ENCODE measurements at regions not wholly inside any gene's neighbourhood (a gene's known extent, or its start where the extent isn't known, plus 50 kb on each side); places are given as distances from the start of the nearest gene placed in this dataset.

GRCh38 chr13:95447814-95448213 lies 104.7 kb upstream of the CLDN10 start:
- Histone ChIP-seq H3K36me3 (ENCODE audit: control insufficient read depth in 2 of 2, insufficient read depth in 2 of 2, low read length in 2 of 2) (no peaks in the 10 kb centered on the region), H3K27ac (ENCODE audit: low read length) (no peak overlapping the region), H3K9me3 (ENCODE audit: control insufficient read depth in 2 of 2, low read length in 2 of 2) (no peaks in the 10 kb centered on the region), H3K27me3 (ENCODE audit: control insufficient read depth in 1 of 2, insufficient read depth in 2 of 2, low read length in 2 of 2) (no peaks in the 10 kb centered on the region), H3K4me3 (ENCODE audit: low read length in 2 of 2) (no peak overlapping the region), H3K4me1 (ENCODE audit: control insufficient read depth, insufficient read depth, low read length) (no peaks in the 10 kb centered on the region), H3K9ac (ENCODE audit: low read length in 2 of 2) (no peak overlapping the region)

- Histone ChIP-seq H3K36me3 (ENCODE audit: control insufficient read depth in 2 of 2, insufficient read depth in 2 of 2, low read length in 2 of 2) (no peaks in the 10 kb centered on the region), H3K4me3 (ENCODE audit: low read length in 2 of 2) (no peak overlapping the region), H3K4me1 (ENCODE audit: control insufficient read depth, insufficient read depth, low read length) (no peaks in the 10 kb centered on the region), H3K27me3 (ENCODE audit: control insufficient read depth in 1 of 2, insufficient read depth in 2 of 2, low read length in 2 of 2) (no peaks in the 10 kb centered on the region), H3K27ac (ENCODE audit: low read length) (no peak overlapping the region), H3K9me3 (ENCODE audit: control insufficient read depth in 2 of 2, low read length in 2 of 2) (no peaks in the 10 kb centered on the region), H3K9ac (ENCODE audit: low read length in 2 of 2) (no peak overlapping the region)
Observed at GRCh38 chr13:95451656-95452055, 100.9 kb upstream of the CLDN10 start.

DNA sequence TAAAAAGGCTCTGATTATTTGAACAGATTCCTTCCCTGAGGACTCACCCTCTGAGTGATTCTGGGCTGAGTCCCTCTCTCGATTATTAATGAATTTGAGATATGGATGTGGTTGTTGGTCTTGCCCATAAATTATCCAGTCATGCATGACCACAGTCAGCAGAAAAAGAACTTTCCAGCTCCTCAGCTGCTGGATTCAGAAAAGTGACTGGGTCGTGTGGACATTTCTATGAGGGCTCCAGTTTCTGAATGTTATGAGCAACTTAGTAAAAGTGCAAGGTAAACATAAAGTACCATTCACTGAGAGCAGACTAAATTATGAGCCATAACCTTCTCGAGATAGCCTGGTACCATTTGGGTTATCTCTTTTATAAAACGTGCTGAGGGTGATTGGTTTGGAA lies 100.1 kb upstream of the CLDN10 start:
- no peaks in the 10 kb centered on the region for H3K36me3 ChIP-seq (ENCODE audit: control insufficient read depth in 2 of 2, insufficient read depth in 2 of 2, low read length in 2 of 2)
- H3K27me3 ChIP-seq (ENCODE audit: control insufficient read depth in 1 of 2, insufficient read depth in 2 of 2, low read length in 2 of 2) = no peaks in the 10 kb centered on the region
- H3K9me3 ChIP-seq (ENCODE audit: control insufficient read depth in 2 of 2, low read length in 2 of 2) = no peaks in the 10 kb centered on the region
- H3K4me1 ChIP-seq (ENCODE audit: control insufficient read depth, insufficient read depth, low read length) = no peaks in the 10 kb centered on the region
- H3K9ac ChIP-seq (ENCODE audit: low read length in 2 of 2) = no peak overlapping the region
- no peak overlapping the region for H3K27ac ChIP-seq (ENCODE audit: low read length)
- no peak overlapping the region for H3K4me3 ChIP-seq (ENCODE audit: low read length in 2 of 2)

- Histone ChIP-seq H3K9ac (ENCODE audit: low read length in 2 of 2) (no peak overlapping the region), H3K9me3 (ENCODE audit: control insufficient read depth in 2 of 2, low read length in 2 of 2) (peaks cover 3 to 8% of the 10 kb centered on the region in 2 donors), H3K27ac (ENCODE audit: low read length) (no peak overlapping the region), H3K4me1 (ENCODE audit: control insufficient read depth, insufficient read depth, low read length) (no peaks in the 10 kb centered on the region), H3K36me3 (ENCODE audit: control insufficient read depth in 2 of 2, insufficient read depth in 2 of 2, low read length in 2 of 2) (no peaks in the 10 kb centered on the region), H3K27me3 (ENCODE audit: control insufficient read depth in 1 of 2, insufficient read depth in 2 of 2, low read length in 2 of 2) (no peaks in the 10 kb centered on the region), H3K4me3 (ENCODE audit: low read length in 2 of 2) (no peak overlapping the region)
Observed at GRCh38 chr13:95455782-95456181, 96.7 kb upstream of the CLDN10 start.

DNA sequence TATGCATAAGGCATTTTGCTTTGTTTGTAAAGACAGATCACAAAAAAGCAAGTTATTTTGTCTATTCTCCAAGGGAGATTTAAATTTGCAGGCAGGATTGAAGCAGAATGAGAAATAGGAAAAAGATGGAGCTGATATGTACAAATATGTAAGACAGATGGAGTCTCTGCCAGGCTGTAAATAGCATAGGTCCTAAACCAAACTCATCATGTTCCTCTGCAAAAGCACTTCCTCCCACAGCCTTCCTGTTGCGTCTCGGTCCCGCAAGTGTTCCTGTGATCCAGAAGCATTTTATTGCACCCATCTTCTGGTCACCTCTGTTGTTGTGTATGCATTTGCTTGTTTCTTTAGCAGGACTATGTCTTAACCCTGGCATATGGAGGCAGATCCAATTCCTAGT lies 95.7 kb upstream of the CLDN10 start:
- no peaks in the 10 kb centered on the region for H3K27me3 ChIP-seq (ENCODE audit: control insufficient read depth in 1 of 2, insufficient read depth in 2 of 2, low read length in 2 of 2)
- H3K9ac ChIP-seq (ENCODE audit: low read length in 2 of 2) = no peak overlapping the region
- peaks cover 3 to 8% of the 10 kb centered on the region in 2 donors for H3K9me3 ChIP-seq (ENCODE audit: control insufficient read depth in 2 of 2, low read length in 2 of 2)
- no peak overlapping the region for H3K4me3 ChIP-seq (ENCODE audit: low read length in 2 of 2)
- no peak overlapping the region for H3K27ac ChIP-seq (ENCODE audit: low read length)
- no peaks in the 10 kb centered on the region for H3K36me3 ChIP-seq (ENCODE audit: control insufficient read depth in 2 of 2, insufficient read depth in 2 of 2, low read length in 2 of 2)
- H3K4me1 ChIP-seq (ENCODE audit: control insufficient read depth, insufficient read depth, low read length) = no peaks in the 10 kb centered on the region

- Histone ChIP-seq H3K9ac (ENCODE audit: low read length in 2 of 2) (no peak overlapping the region), H3K27ac (ENCODE audit: low read length) (no peak overlapping the region), H3K9me3 (ENCODE audit: control insufficient read depth in 2 of 2, low read length in 2 of 2) (peaks cover 3 to 8% of the 10 kb centered on the region in 2 donors), H3K4me3 (ENCODE audit: low read length in 2 of 2) (no peak overlapping the region), H3K27me3 (ENCODE audit: control insufficient read depth in 1 of 2, insufficient read depth in 2 of 2, low read length in 2 of 2) (no peaks in the 10 kb centered on the region), H3K36me3 (ENCODE audit: control insufficient read depth in 2 of 2, insufficient read depth in 2 of 2, low read length in 2 of 2) (no peaks in the 10 kb centered on the region), H3K4me1 (ENCODE audit: control insufficient read depth, insufficient read depth, low read length) (no peaks in the 10 kb centered on the region)
Observed at GRCh38 chr13:95457294-95457693, 95.2 kb upstream of the CLDN10 start.

DNA sequence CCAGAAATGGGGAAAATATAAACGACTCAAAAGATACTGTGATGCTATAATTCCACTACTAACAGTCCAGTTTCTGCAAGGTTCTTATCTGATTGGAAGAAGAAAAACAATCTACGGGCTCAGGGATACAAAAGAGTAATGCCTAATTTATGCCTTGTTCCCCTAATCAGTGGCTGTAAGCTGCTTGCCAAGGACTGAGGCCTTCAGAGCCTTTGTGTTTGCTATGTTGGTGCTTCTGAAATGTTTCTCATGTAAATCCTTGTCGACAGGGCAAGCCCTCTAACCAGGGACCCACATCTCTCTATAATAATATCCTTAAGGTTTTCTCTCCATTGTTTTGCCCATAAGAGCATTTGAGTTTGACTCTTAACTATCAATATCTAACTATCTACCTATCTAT lies 89.7 kb upstream of the CLDN10 start:
- Histone ChIP-seq H3K9ac (ENCODE audit: low read length in 2 of 2) (no peak overlapping the region), H3K4me1 (ENCODE audit: control insufficient read depth, insufficient read depth, low read length) (no peaks in the 10 kb centered on the region), H3K4me3 (ENCODE audit: low read length in 2 of 2) (no peak overlapping the region), H3K36me3 (ENCODE audit: control insufficient read depth in 2 of 2, insufficient read depth in 2 of 2, low read length in 2 of 2) (no peaks in the 10 kb centered on the region), H3K9me3 (ENCODE audit: control insufficient read depth in 2 of 2, low read length in 2 of 2) (peaks cover 3 to 8% of the 10 kb centered on the region in 2 donors), H3K27ac (ENCODE audit: low read length) (no peak overlapping the region), H3K27me3 (ENCODE audit: control insufficient read depth in 1 of 2, insufficient read depth in 2 of 2, low read length in 2 of 2) (no peaks in the 10 kb centered on the region)

DNA sequence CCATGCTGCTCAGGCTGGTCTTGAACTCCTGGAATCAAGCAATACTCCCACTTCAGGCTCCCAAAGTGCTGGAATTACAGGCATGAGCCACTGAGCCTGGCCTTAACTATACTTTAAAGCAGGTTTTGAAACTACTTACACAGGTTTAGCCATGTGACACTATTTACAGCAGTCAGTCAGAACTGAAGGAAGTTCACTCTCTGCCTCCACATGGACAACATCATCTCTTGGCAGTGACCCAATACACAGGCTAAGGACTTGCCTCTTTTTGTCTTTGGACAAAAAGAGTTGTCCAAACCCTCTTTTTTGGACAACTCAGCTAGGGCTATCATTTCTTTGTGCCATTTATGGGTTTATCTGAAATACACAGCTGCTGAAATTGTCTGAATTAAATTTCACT lies 89.0 kb upstream of the CLDN10 start:
- Histone ChIP-seq H3K36me3 (ENCODE audit: control insufficient read depth in 2 of 2, insufficient read depth in 2 of 2, low read length in 2 of 2) (no peaks in the 10 kb centered on the region), H3K27me3 (ENCODE audit: control insufficient read depth in 1 of 2, insufficient read depth in 2 of 2, low read length in 2 of 2) (no peaks in the 10 kb centered on the region), H3K4me3 (ENCODE audit: low read length in 2 of 2) (no peak overlapping the region), H3K9me3 (ENCODE audit: control insufficient read depth in 2 of 2, low read length in 2 of 2) (peaks cover 3 to 8% of the 10 kb centered on the region in 2 donors), H3K27ac (ENCODE audit: low read length) (no peak overlapping the region), H3K4me1 (ENCODE audit: control insufficient read depth, insufficient read depth, low read length) (no peaks in the 10 kb centered on the region), H3K9ac (ENCODE audit: low read length in 2 of 2) (no peak overlapping the region)

- Histone ChIP-seq H3K9ac (ENCODE audit: low read length in 2 of 2) (no peak overlapping the region), H3K36me3 (ENCODE audit: control insufficient read depth in 2 of 2, insufficient read depth in 2 of 2, low read length in 2 of 2) (no peaks in the 10 kb centered on the region), H3K4me3 (ENCODE audit: low read length in 2 of 2) (no peak overlapping the region), H3K27me3 (ENCODE audit: control insufficient read depth in 1 of 2, insufficient read depth in 2 of 2, low read length in 2 of 2) (no peaks in the 10 kb centered on the region), H3K9me3 (ENCODE audit: control insufficient read depth in 2 of 2, low read length in 2 of 2) (no peaks in the 10 kb centered on the region), H3K4me1 (ENCODE audit: control insufficient read depth, insufficient read depth, low read length) (no peaks in the 10 kb centered on the region), H3K27ac (ENCODE audit: low read length) (no peak overlapping the region)
Observed at GRCh38 chr13:95470574-95471366, 81.8 kb upstream of the CLDN10 start.

DNA sequence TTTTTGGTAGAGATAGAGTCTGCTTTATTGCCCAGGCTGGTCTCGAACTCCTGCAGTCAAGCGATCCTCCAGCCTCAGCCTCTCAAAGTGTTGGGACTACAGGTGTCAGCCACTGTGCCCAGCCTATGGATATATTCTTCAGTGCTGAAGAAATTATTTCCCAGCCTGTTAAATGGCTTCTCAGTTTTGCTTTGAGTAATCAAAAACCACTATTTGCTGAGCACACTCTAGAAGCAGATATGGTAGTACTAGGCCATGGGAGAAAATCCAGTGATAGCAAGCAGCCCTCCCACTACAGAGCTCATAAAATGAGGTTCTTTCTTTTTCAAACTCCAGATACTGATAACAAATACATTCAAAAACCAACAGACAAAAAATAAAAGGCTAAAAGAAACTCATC lies 80.6 kb upstream of the CLDN10 start:
- no peaks in the 10 kb centered on the region for H3K4me1 ChIP-seq (ENCODE audit: control insufficient read depth, insufficient read depth, low read length)
- no peak overlapping the region for H3K27ac ChIP-seq (ENCODE audit: low read length)
- H3K4me3 ChIP-seq (ENCODE audit: low read length in 2 of 2) = no peak overlapping the region
- H3K9ac ChIP-seq (ENCODE audit: low read length in 2 of 2) = no peak overlapping the region
- H3K27me3 ChIP-seq (ENCODE audit: control insufficient read depth in 1 of 2, insufficient read depth in 2 of 2, low read length in 2 of 2) = no peaks in the 10 kb centered on the region
- no peaks in the 10 kb centered on the region for H3K9me3 ChIP-seq (ENCODE audit: control insufficient read depth in 2 of 2, low read length in 2 of 2)
- no peaks in the 10 kb centered on the region for H3K36me3 ChIP-seq (ENCODE audit: control insufficient read depth in 2 of 2, insufficient read depth in 2 of 2, low read length in 2 of 2)

GRCh38 chr13:95474992-95475391 lies 77.5 kb upstream of the CLDN10 start:
- H3K9ac ChIP-seq (ENCODE audit: low read length in 2 of 2) = no peak overlapping the region
- no peaks in the 10 kb centered on the region for H3K9me3 ChIP-seq (ENCODE audit: control insufficient read depth in 2 of 2, low read length in 2 of 2)

More at GRCh38 chr13:95474992-95475391, 77.5 kb upstream of the CLDN10 start:
- no peaks in the 10 kb centered on the region for H3K27me3 ChIP-seq (ENCODE audit: control insufficient read depth in 1 of 2, insufficient read depth in 2 of 2, low read length in 2 of 2)
- H3K36me3 ChIP-seq (ENCODE audit: control insufficient read depth in 2 of 2, insufficient read depth in 2 of 2, low read length in 2 of 2) = no peaks in the 10 kb centered on the region
- no peak overlapping the region for H3K4me3 ChIP-seq (ENCODE audit: low read length in 2 of 2)
- no peak overlapping the region for H3K27ac ChIP-seq (ENCODE audit: low read length)
- H3K4me1 ChIP-seq (ENCODE audit: control insufficient read depth, insufficient read depth, low read length) = peaks cover 5% of the 10 kb centered on the region

Data from stomach smooth muscle (tissue), 2 donors.